ENCODE measurements at regions not wholly inside any gene's neighbourhood (a gene's known extent, or its start where the extent isn't known, plus 50 kb on each side); places are given as distances from the start of the nearest gene placed in this dataset.

GRCh38 chr1:168942165-168942564, 164.3 kb upstream of the ATP1B1 start:
- H3K27ac ChIP-seq (ENCODE audit: low read depth in 1 of 2, low read length in 2 of 2): no peak overlapping the region
- ChIA-PET POLR2A (no interaction called here), CTCF (no interaction called here)
- H3K4me3 Mint-ChIP-seq: no peak overlapping the region
- no peaks in the 10 kb centered on the region for H3K36me3 Mint-ChIP-seq (ENCODE audit: low read depth)
- no peaks in the 10 kb centered on the region for H3K4me1 ChIP-seq (ENCODE audit: insufficient read depth, low read length)
- no peaks in the 10 kb centered on the region for H3K36me3 ChIP-seq (ENCODE audit: insufficient read depth, low read length)
- H3K27me3 ChIP-seq (ENCODE audit: control insufficient read depth in 1 of 2, insufficient read depth in 2 of 2, low read length in 2 of 2): peaks cover 0 to 5% of the 10 kb centered on the region in 2 experiments
- H3K27me3 Mint-ChIP-seq: peaks cover 28% of the 10 kb centered on the region
- no peaks in the 10 kb centered on the region for H3K4me1 Mint-ChIP-seq (ENCODE audit: low read depth)
- H3K9me3 ChIP-seq (ENCODE audit: control insufficient read depth in 1 of 2, insufficient read depth in 1 of 2, low read length in 2 of 2): no peaks in the 10 kb centered on the region
- intact Hi-C loops (cut with DNase I, micrococcal nuclease): no loop called here
- no peak for ATAC-seq (ENCODE audit: poor library complexity)
- no peak for DNase-seq
- no peak overlapping the region for H3K27ac Mint-ChIP-seq
- no peaks in the 10 kb centered on the region for H3K9me3 Mint-ChIP-seq
- H3K4me3 ChIP-seq (ENCODE audit: low read length): no peak overlapping the region
- TF ChIP-seq CTCF (IDR thresholded peaks at IDR 0.05): no peak

DNA sequence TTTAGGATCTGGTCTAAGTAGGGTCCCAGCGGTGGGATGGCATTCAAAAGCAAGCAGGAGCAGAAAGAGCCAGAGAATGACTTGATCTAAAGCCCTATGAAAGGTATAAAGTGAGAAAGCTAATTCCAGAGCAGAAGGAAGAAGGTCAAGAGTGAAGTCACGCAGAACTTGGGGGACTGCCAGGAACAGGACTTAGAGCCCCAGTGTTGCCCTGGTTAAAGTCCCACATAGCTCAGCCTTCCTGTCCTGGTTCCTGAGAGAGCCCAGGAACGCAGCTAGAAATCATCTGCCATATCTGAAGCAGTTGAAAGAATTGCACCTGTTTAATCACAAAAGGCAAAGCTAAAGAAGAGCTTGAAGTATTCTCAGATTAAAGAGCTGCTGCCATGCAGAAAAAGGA, 160.6 kb upstream of the ATP1B1 start:
- H3K4me3 Mint-ChIP-seq: no peak overlapping the region
- H3K27me3 Mint-ChIP-seq: peaks cover 20% of the 10 kb centered on the region
- no peaks in the 10 kb centered on the region for H3K9me3 Mint-ChIP-seq
- CTCF ChIA-PET: no interaction called here
- H3K27ac Mint-ChIP-seq: no peak overlapping the region
- ATAC-seq (ENCODE audit: poor library complexity): no peak
- DNase-seq: no peak
- Histone ChIP-seq H3K4me1 (ENCODE audit: insufficient read depth, low read length) (no peaks in the 10 kb centered on the region), H3K27ac (ENCODE audit: low read depth in 1 of 2, low read length in 2 of 2) (no peak overlapping the region), H3K9me3 (ENCODE audit: control insufficient read depth in 1 of 2, insufficient read depth in 1 of 2, low read length in 2 of 2) (no peaks in the 10 kb centered on the region), H3K27me3 (ENCODE audit: control insufficient read depth in 1 of 2, insufficient read depth in 2 of 2, low read length in 2 of 2) (peaks cover 0 to 5% of the 10 kb centered on the region in 2 experiments), H3K36me3 (ENCODE audit: insufficient read depth, low read length) (no peaks in the 10 kb centered on the region), H3K4me3 (ENCODE audit: low read length) (no peak overlapping the region)
- POLR2A ChIA-PET: no interaction called here
- intact Hi-C loops (cut with DNase I, micrococcal nuclease): no loop called here
- TF ChIP-seq CTCF (IDR thresholded peaks at IDR 0.05): no peak
- H3K36me3 Mint-ChIP-seq (ENCODE audit: low read depth): no peaks in the 10 kb centered on the region
- H3K4me1 Mint-ChIP-seq (ENCODE audit: low read depth): no peaks in the 10 kb centered on the region

- intact Hi-C loops (cut with DNase I, micrococcal nuclease): no loop called here
- H3K27me3 ChIP-seq (ENCODE audit: control insufficient read depth in 1 of 2, insufficient read depth in 2 of 2, low read length in 2 of 2): peaks cover 0 to 3% of the 10 kb centered on the region in 2 experiments
- H3K27me3 Mint-ChIP-seq: peaks cover 15% of the 10 kb centered on the region
- H3K9me3 ChIP-seq (ENCODE audit: control insufficient read depth in 1 of 2, insufficient read depth in 1 of 2, low read length in 2 of 2): no peaks in the 10 kb centered on the region
- H3K27ac ChIP-seq (ENCODE audit: low read depth in 1 of 2, low read length in 2 of 2): no peak overlapping the region
- H3K4me3 ChIP-seq (ENCODE audit: low read length): no peak overlapping the region
- no peak overlapping the region for H3K4me3 Mint-ChIP-seq
- H3K27ac Mint-ChIP-seq: no peak overlapping the region
- H3K36me3 Mint-ChIP-seq (ENCODE audit: low read depth): no peaks in the 10 kb centered on the region
- TF ChIP-seq CTCF (IDR thresholded peaks at IDR 0.05): no peak
- POLR2A ChIA-PET: no interaction called here
- CTCF ChIA-PET: no interaction called here
- H3K4me1 ChIP-seq (ENCODE audit: insufficient read depth, low read length): no peaks in the 10 kb centered on the region
- H3K9me3 Mint-ChIP-seq: no peaks in the 10 kb centered on the region
- DNase-seq (no peak), ATAC-seq (ENCODE audit: poor library complexity) (no peak)
- no peaks in the 10 kb centered on the region for H3K36me3 ChIP-seq (ENCODE audit: insufficient read depth, low read length)
- H3K4me1 Mint-ChIP-seq (ENCODE audit: low read depth): no peaks in the 10 kb centered on the region
These were observed 159.4 kb upstream of the ATP1B1 start for GRCh38 chr1:168947041-168947440.
